SIG-M5 treated with dmso at 0.1 percent for 504 hours (cell line): ENCODE measurements at regions not wholly inside any gene's neighbourhood (a gene's known extent, or its start where the extent isn't known, plus 50 kb on each side); places are given as distances from the start of the nearest gene placed in this dataset.
"Not testable (repeated sequence)": the region's sequence is repeated elsewhere in the genome, so short reads cannot be mapped to it uniquely, and the experiment has no call there.

Source experiments
- DNase-seq: peaks from one replicate; lab custom pipeline; 2025; ENCODE audit not compliant: unreplicated experiment; lab: John Stamatoyannopoulos, UW

GRCh38 chr3:8400911-8401310 lies 100.7 kb upstream of the LMCD1 start:
- no peak for DNase-seq

- no peak for DNase-seq
Observed at GRCh38 chr3:8403996-8404395, 97.6 kb upstream of the LMCD1 start.

GRCh38 chr3:8405144-8405543 lies 96.5 kb upstream of the LMCD1 start:
- DNase-seq, result no peak

- DNase-seq, result no peak
Observed at GRCh38 chr3:8406479-8406878, 95.1 kb upstream of the LMCD1 start.

GRCh38 chr3:8413337-8413926 lies 88.2 kb upstream of the LMCD1 start:
- no peak for DNase-seq

- peak; percentile 18 for DNase-seq
Observed at GRCh38 chr3:8416965-8417364, 84.7 kb upstream of the LMCD1 start.

GRCh38 chr3:8420612-8421011 lies 81.0 kb upstream of the LMCD1 start:
- DNase-seq, result no peak

- no peak for DNase-seq
Observed at GRCh38 chr3:8421267-8421666, 80.4 kb upstream of the LMCD1 start.

GRCh38 chr3:8421711-8422110 lies 79.9 kb upstream of the LMCD1 start:
- no peak for DNase-seq

- DNase-seq, result no peak
Observed at GRCh38 chr3:8423307-8423706, 78.3 kb upstream of the LMCD1 start.

GRCh38 chr3:8424281-8424680 lies 77.3 kb upstream of the LMCD1 start:
- no peak for DNase-seq

GRCh38 chr3:8436661-8437287 lies 64.8 kb upstream of the LMCD1 start:
- no peak for DNase-seq

- DNase-seq, result no peak
Observed at GRCh38 chr3:8438507-8439079, 63.0 kb upstream of the LMCD1 start.

GRCh38 chr3:8440142-8440541 lies 61.5 kb upstream of the LMCD1 start:
- DNase-seq, result not testable (repeated sequence)

- DNase-seq, result no peak
Observed at GRCh38 chr3:8441969-8442559, 59.6 kb upstream of the LMCD1 start.

- DNase-seq, result no peak
Observed at GRCh38 chr3:8442993-8443650, 58.5 kb upstream of the LMCD1 start.

- DNase-seq, result peak; percentile 81
Observed at GRCh38 chr3:8443829-8444791, 57.5 kb upstream of the LMCD1 start.

- no peak for DNase-seq
Observed at GRCh38 chr3:8444883-8445282, 56.7 kb upstream of the LMCD1 start.

- DNase-seq, result no peak
Observed at GRCh38 chr3:8445861-8446260, 55.8 kb upstream of the LMCD1 start.

- no peak for DNase-seq
Observed at GRCh38 chr3:8446845-8447244, 54.8 kb upstream of the LMCD1 start.

GRCh38 chr3:8450618-8451017 lies 51.0 kb upstream of the LMCD1 start:
- no peak for DNase-seq
